ENCODE measurements at regions not wholly inside any gene's neighbourhood (a gene's known extent, or its start where the extent isn't known, plus 50 kb on each side); places are given as distances from the start of the nearest gene placed in this dataset.

DNA sequence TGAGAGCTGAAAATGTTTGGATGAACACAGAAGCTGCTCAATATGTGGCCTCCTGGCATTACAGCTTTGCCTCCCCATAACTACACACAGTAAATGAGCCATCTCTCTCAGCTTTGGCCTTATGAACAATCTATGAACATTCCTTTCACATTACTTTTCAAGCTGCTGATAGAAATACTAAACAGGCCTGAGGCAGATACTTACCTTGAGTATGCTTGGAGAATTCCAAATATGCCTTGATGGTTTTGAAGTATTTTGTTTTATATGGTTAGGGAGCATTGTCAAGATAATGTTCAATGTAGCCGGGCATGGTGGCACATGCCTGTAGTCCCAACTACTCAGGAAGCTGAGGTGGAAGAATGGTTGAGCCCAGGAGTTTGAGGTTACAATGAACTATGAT, 104.5 kb downstream of the CD24 start:
- TF ChIP-seq CTCF (IDR thresholded peaks at IDR 0.05 in 2 of 3, conservative IDR thresholded peaks at IDR 0.05 in 1 of 3; ENCODE audit: borderline replicate concordance in 1 of 3, insufficient read depth in 1 of 3, low read depth in 2 of 3, low read length in 2 of 3), result no peak
- no peak for TF ChIP-seq POLR2A (IDR thresholded peaks at IDR 0.05; ENCODE audit: borderline replicate concordance, extremely low read depth, insufficient read depth, insufficient read length)
- TF ChIP-seq EZH2 (IDR thresholded peaks at IDR 0.05), result no peak
